A549 (cell line): ENCODE measurements at regions not wholly inside any gene's neighbourhood (a gene's known extent, or its start where the extent isn't known, plus 50 kb on each side); places are given as distances from the start of the nearest gene placed in this dataset.

Experiments
- ATAC-seq, 2 experiments: fragments of 200-7000 bp in 1 of 2; fragments of >200 bp in 1 of 2; cut with Nextera tagmentation in 1 of 2; cut with Tn5 transposase in 1 of 2; 3 replicates each; pipeline versions ENCODE4 v1.8.0 to v1.9.1; 2018 to 2020; ENCODE audit warnings: mild to moderate bottlenecking in 1 of 2, moderate library complexity in 1 of 2
- CTCF ChIA-PET: fragments of 300-600 bp; sonication (Branson Sonifier 250); formaldehyde crosslinking; extraction: SDS; loops from one replicate; lab custom pipeline; 2021; ENCODE audit warnings: antibody characterized with exemption, inconsistent platforms; lab: Yijun Ruan, JAX
- POLR2A ChIA-PET: fragments of 350-600 bp; formaldehyde crosslinking; extraction: SDS; loops from one replicate; lab custom pipeline; 2021; ENCODE audit warnings: antibody characterized with exemption, inconsistent platforms; lab: Yijun Ruan, JAX
- DNase-seq, 2 experiments: peaks; one replicate each; pipeline versions ENCODE4 v3.0.0 to v3.0.0-alpha.2; 2011 to 2016; ENCODE audit warnings: low read depth in 1 of 2, low spot score in 1 of 2
- FAIRE-seq: peaks from 2 replicates; lab custom pipeline; 2011; peaks lifted over from hg19 to GRCh38; lab: Jason Lieb, UNC
- H3K27ac ChIP-seq, 2 experiments: fragments of >200 bp; sonication (Bioruptor Twin); formaldehyde crosslinking; 3 replicates each; pipeline ENCODE4 v1.5.1; 2016 to 2017
- H3K4me1 ChIP-seq: fragments of >200 bp; sonication (Bioruptor Twin); formaldehyde crosslinking; 3 replicates; pipeline ENCODE4 v1.6.1; 2016
- H3K4me2 ChIP-seq: fragments of >200 bp; sonication (Bioruptor Twin); formaldehyde crosslinking; 3 replicates; pipeline ENCODE4 v1.6.1; 2016
- H3K4me3 ChIP-seq: fragments of >200 bp; sonication (Bioruptor Twin); formaldehyde crosslinking; 3 replicates; pipeline ENCODE4 v1.5.1; 2016
- H3K9me3 ChIP-seq: fragments of >200 bp; sonication (Bioruptor Twin); formaldehyde crosslinking; 3 replicates; pipeline ENCODE4 v1.6.1; 2016
- BCL3 ChIP-seq: fragments of >200 bp; sonication (Bioruptor Twin); formaldehyde crosslinking; IDR thresholded peaks from 3 replicates; pipeline ENCODE4 v1.6.1; 2016
- BHLHE40 ChIP-seq: IDR thresholded peaks from 2 replicates; pipeline ENCODE4 v1.6.1; 2012; ENCODE audit warnings: low read depth, low read length, inconsistent platforms
- CBX2 ChIP-seq: fragments of 200-600 bp; sonication (generic); IDR thresholded peaks from 2 replicates; pipeline ENCODE4 v1.6.1; 2016; ENCODE audit warnings: low read depth, mild to moderate bottlenecking, borderline replicate concordance
- CHD2 ChIP-seq: fragments of 150-350 bp; IDR thresholded peaks from 2 replicates; pipeline ENCODE4 v1.6.1; 2014; ENCODE audit warnings: low read length; ENCODE audit not compliant: partially characterized antibody
- CHD4 ChIP-seq: fragments of 200-600 bp; sonication (generic); IDR thresholded peaks from 2 replicates; pipeline ENCODE4 v1.6.1; 2016; ENCODE audit warnings: antibody characterized with exemption, mild to moderate bottlenecking, borderline replicate concordance
- CTCF ChIP-seq: fragments of >200 bp; sonication (Bioruptor Twin); formaldehyde crosslinking; IDR thresholded peaks from 3 replicates; pipeline ENCODE4 v1.5.1; 2016
- E2F6 ChIP-seq: IDR thresholded peaks from 2 replicates; pipeline ENCODE4 v1.6.1; 2012; ENCODE audit warnings: low read depth, borderline replicate concordance
- EHMT2 ChIP-seq: fragments of 200-600 bp; sonication (generic); IDR thresholded peaks from 2 replicates; pipeline ENCODE4 v1.6.1; 2016; ENCODE audit warnings: antibody characterized with exemption, low read depth, mild to moderate bottlenecking, moderate library complexity
- ELK1 ChIP-seq: fragments of 150-350 bp; IDR thresholded peaks from 2 replicates; pipeline ENCODE4 v1.6.1; 2014; ENCODE audit warnings: low read depth, mild to moderate bottlenecking, low read length
- ESRRA ChIP-seq: fragments of 150-350 bp; IDR thresholded peaks from 2 replicates; pipeline ENCODE4 v1.6.1; 2014; ENCODE audit warnings: mild to moderate bottlenecking, low read length, borderline replicate concordance
- FOSB ChIP-seq: fragments of 250-450 bp; sonication (Bioruptor Pico); IDR thresholded peaks from 2 replicates; pipeline ENCODE4 v1.5.0; 2020; ENCODE audit warnings: mild to moderate bottlenecking, moderate library complexity
- FOXS1 ChIP-seq: fragments of 250-450 bp; sonication (Bioruptor Pico); IDR thresholded peaks from 2 replicates; pipeline ENCODE4 v1.5.0; 2020; ENCODE audit warnings: mild to moderate bottlenecking, moderate library complexity
- GATA3 ChIP-seq: IDR thresholded peaks from 2 replicates; pipeline ENCODE4 v1.6.1; 2012; ENCODE audit warnings: borderline replicate concordance
- HMGXB4 ChIP-seq: fragments of 250-450 bp; sonication (Bioruptor Pico); IDR thresholded peaks from 2 replicates; pipeline ENCODE4 v1.5.0; 2021; ENCODE audit warnings: mild to moderate bottlenecking, moderate library complexity, borderline replicate concordance
- HOXB13 ChIP-seq: fragments of 250-450 bp; sonication (Bioruptor Pico); IDR thresholded peaks from 2 replicates; pipeline ENCODE4 v1.5.0; 2020; ENCODE audit warnings: low read depth, mild to moderate bottlenecking, moderate library complexity
- JUN ChIP-seq, 2 experiments: fragments of >200 bp; sonication (Bioruptor Twin); formaldehyde crosslinking; IDR thresholded peaks; 2 replicates in 1 of 2; 3 replicates in 1 of 2; pipeline ENCODE4 v1.6.1; 2016 to 2017
- KDM5A ChIP-seq: fragments of 200-600 bp; sonication (generic); IDR thresholded peaks from 2 replicates; pipeline ENCODE4 v1.6.1; 2016; ENCODE audit warnings: antibody characterized with exemption, mild to moderate bottlenecking
- NPAS2 ChIP-seq: fragments of 250-450 bp; sonication (Bioruptor Pico); IDR thresholded peaks from 2 replicates; pipeline ENCODE4 v1.8.0; 2022; ENCODE audit warnings: mild to moderate bottlenecking, moderate library complexity, borderline replicate concordance
- NR3C1 ChIP-seq: fragments of >200 bp; sonication (Bioruptor Twin); formaldehyde crosslinking; IDR thresholded peaks from 3 replicates; pipeline ENCODE4 v1.6.1; 2017
- POLR2A ChIP-seq: IDR thresholded peaks from 2 replicates; pipeline ENCODE4 v1.6.1; 2012; ENCODE audit warnings: mild to moderate bottlenecking, low read length
- REST ChIP-seq: fragments of 200-600 bp; sonication (generic); IDR thresholded peaks from 2 replicates; pipeline ENCODE4 v1.6.1; 2016; ENCODE audit warnings: antibody characterized with exemption, mild to moderate bottlenecking, moderate library complexity
- RNF2 ChIP-seq: fragments of 200-600 bp; sonication (generic); IDR thresholded peaks from 2 replicates; pipeline ENCODE4 v1.6.1; 2016; ENCODE audit warnings: low read depth, mild to moderate bottlenecking, antibody characterized with exemption, moderate library complexity, borderline replicate concordance
- SMC3 ChIP-seq: fragments of >200 bp; sonication (Bioruptor Twin); formaldehyde crosslinking; IDR thresholded peaks from 3 replicates; pipeline ENCODE4 v1.6.1; 2018; ENCODE audit warnings: inconsistent platforms
- SREBF2 ChIP-seq: fragments of 450-650 bp; IDR thresholded peaks from 2 replicates; pipeline ENCODE4 v1.6.1; 2014; ENCODE audit warnings: mild to moderate bottlenecking, moderate library complexity
- TFCP2L1 ChIP-seq: fragments of 250-450 bp; sonication (Bioruptor Pico); IDR thresholded peaks from 2 replicates; pipeline ENCODE4 v1.5.0; 2021; ENCODE audit warnings: mild to moderate bottlenecking
- WGBS: methylation state at CpG from one replicate; pipeline ENCODE4 v1.1.6; 2017; ENCODE audit errors: missing lambda C conversion rate; 5-methylcytosine and 5-hydroxymethylcytosine counted together

- no peak for FAIRE-seq
These were observed 353.6 kb downstream of the RRAGC start for GRCh38 chr1:38505944-38506343.

GRCh38 chr1:38502758-38503157, 356.8 kb downstream of the RRAGC start:
- no peak overlapping the region for H3K4me2 ChIP-seq
- ATAC-seq: no peak
- ChIA-PET CTCF (interaction anchor here (1.0 kb wide), 1 partner anchor 11 kb away, joined by 3 read pairs; no protein-coding TSS in a partner anchor), POLR2A (no interaction called here)
- no peaks in the 10 kb centered on the region for H3K4me1 ChIP-seq
- H3K4me3 ChIP-seq: no peak overlapping the region
- H3K9me3 ChIP-seq: no peaks in the 10 kb centered on the region
- DNase-seq: no peak
- WGBS: 15% methylated on average over 2 of the region's 4 CpGs
- FAIRE-seq: no peak
- no peak overlapping the region for H3K27ac ChIP-seq
- TF ChIP-seq BCL3: no peak
- TF ChIP-seq TFCP2L1: no peak
- no peak for TF ChIP-seq CTCF
- no peak for TF ChIP-seq ESRRA
- TF ChIP-seq NR3C1: no peak
- no peak for TF ChIP-seq HOXB13 (CRISPR knock-in tag)
- no peak for TF ChIP-seq CBX2
- TF ChIP-seq REST: no peak
- no peak for TF ChIP-seq FOSB (CRISPR knock-in tag)
- no peak for TF ChIP-seq BHLHE40
- TF ChIP-seq E2F6: no peak
- no peak for TF ChIP-seq RNF2

More at GRCh38 chr1:38505944-38506343, 353.6 kb downstream of the RRAGC start:
- Histone ChIP-seq H3K9me3 (no peaks in the 10 kb centered on the region), H3K4me3 (no peak overlapping the region), H3K27ac (no peak overlapping the region), H3K4me1 (no peaks in the 10 kb centered on the region), H3K4me2 (no peak overlapping the region)
- ChIA-PET CTCF (interaction anchor here (1.1 kb wide), 1 partner anchor 345 kb away, joined by 3 read pairs; no protein-coding TSS in a partner anchor), POLR2A (no interaction called here)
- 5% methylated on average over 4 of the region's 8 CpGs for WGBS
- DNase-seq (no peak), ATAC-seq (no peak)
- no peak for TF ChIP-seq CHD4
- no peak for TF ChIP-seq ELK1
- TF ChIP-seq HMGXB4: no peak
- no peak for TF ChIP-seq FOXS1 (CRISPR knock-in tag)
- no peak for TF ChIP-seq EHMT2
- no peak for TF ChIP-seq GATA3
- no peak for TF ChIP-seq POLR2A
- no peak for TF ChIP-seq RNF2
- no peak for TF ChIP-seq BCL3
- TF ChIP-seq SMC3: no peak
- no peak for TF ChIP-seq NPAS2 (CRISPR knock-in tag)
- no peak for TF ChIP-seq CHD2
- TF ChIP-seq FOSB (CRISPR knock-in tag): no peak
- no peak for TF ChIP-seq JUN (IDR thresholded peaks at IDR 0.05)
- no peak for TF ChIP-seq ESRRA
- TF ChIP-seq KDM5A: no peak
- no peak for TF ChIP-seq SREBF2
